Mucosa of descending colon (tissue), 3 donors: ENCODE measurements at regions not wholly inside any gene's neighbourhood (a gene's known extent, or its start where the extent isn't known, plus 50 kb on each side); places are given as distances from the start of the nearest gene placed in this dataset.
A peak's percentile ranks its signal among the peaks of the same experiment; 100 is the strongest.

Source experiments
- ATAC-seq: fragments of 200-7000 bp; cut with Tn5 transposase; one replicate; pipeline ENCODE4 v1.9.1; 2020; ENCODE audit warnings: mild to moderate bottlenecking, moderate library complexity
- DNase-seq, 3 donors: peaks; one replicate each; pipeline ENCODE4 v3.0.0-alpha.2; 2020
- H3K36me3 ChIP-seq: fragments of 200-600 bp; one replicate; pipeline ENCODE4 v1.8.0; 2021; ENCODE audit warnings: low read depth, mild to moderate bottlenecking
- H3K4me1 ChIP-seq: fragments of 200-600 bp; one replicate; pipeline ENCODE4 v1.8.0; 2021; ENCODE audit warnings: low read depth, mild to moderate bottlenecking
- H3K4me3 ChIP-seq: fragments of 200-600 bp; one replicate; pipeline ENCODE4 v1.8.0; 2021; ENCODE audit warnings: mild to moderate bottlenecking
- H3K9me3 ChIP-seq: fragments of 200-600 bp; one replicate; pipeline ENCODE4 v1.8.0; 2021; ENCODE audit warnings: mild to moderate bottlenecking
- CTCF ChIP-seq: fragments of 200-600 bp; IDR thresholded peaks from one replicate; pipeline ENCODE4 v1.8.0; 2022; ENCODE audit warnings: antibody characterized with exemption, mild to moderate bottlenecking
- intact Hi-C, 2 donors: fragments of 100-400 bp; cut with DNase I in 1 of 2; cut with micrococcal nuclease in 1 of 2; formaldehyde crosslinking; loops; one replicate each; pipeline versions ENCODE4 v1.11.0 to v1.11.1; 2022; cut with DNase I, micrococcal nuclease
- donor health status: DM: no; HTN: no; CAD: no; lungs with moderate emphysema.
- donor health status: DM: no; HTN: no; CAD: no.
- donor health status: DM: no; HTN: yes; CAD: no.

GRCh38 chr5:82389347-82389746 lies 111.2 kb upstream of the RPS23 start:
- ATAC-seq, result no peak
- Histone ChIP-seq H3K36me3 (no peaks in the 10 kb centered on the region), H3K9me3 (no peaks in the 10 kb centered on the region), H3K4me3 (no peak overlapping the region), H3K4me1 (no peaks in the 10 kb centered on the region)
- no peak for DNase-seq
- intact Hi-C loops, result no loop called here
- TF ChIP-seq CTCF, result no peak

GRCh38 chr5:82388181-82388580 lies 110.0 kb upstream of the RPS23 start:
- DNase-seq, result no peak
- Histone ChIP-seq H3K4me1 (no peaks in the 10 kb centered on the region), H3K4me3 (no peak overlapping the region), H3K36me3 (no peaks in the 10 kb centered on the region), H3K9me3 (no peaks in the 10 kb centered on the region)
- no peak for TF ChIP-seq CTCF
- intact Hi-C loops, result no loop called here
- ATAC-seq, result no peak

- Histone ChIP-seq H3K9me3 (no peaks in the 10 kb centered on the region), H3K4me1 (no peaks in the 10 kb centered on the region), H3K4me3 (no peak overlapping the region), H3K36me3 (no peaks in the 10 kb centered on the region)
- intact Hi-C loops, result no loop called here
- ATAC-seq, result no peak
- TF ChIP-seq CTCF, result no peak
- DNase-seq, result no peak
These were observed 109.6 kb upstream of the RPS23 start for GRCh38 chr5:82387819-82388166.

- ATAC-seq (peak; percentile 17), DNase-seq (no peak)
- no peak overlapping the region for H3K4me3 ChIP-seq
- TF ChIP-seq CTCF, result no peak
- H3K36me3 ChIP-seq, result no peaks in the 10 kb centered on the region
- H3K4me1 ChIP-seq, result no peaks in the 10 kb centered on the region
- no peaks in the 10 kb centered on the region for H3K9me3 ChIP-seq
- intact Hi-C loops, result no loop called here
These were observed 109.1 kb upstream of the RPS23 start for GRCh38 chr5:82387001-82387818.

GRCh38 chr5:82386576-82386975 lies 108.4 kb upstream of the RPS23 start:
- DNase-seq (no peak), ATAC-seq (no peak)
- no peak for TF ChIP-seq CTCF
- Histone ChIP-seq H3K9me3 (no peaks in the 10 kb centered on the region), H3K36me3 (no peaks in the 10 kb centered on the region), H3K4me1 (no peaks in the 10 kb centered on the region), H3K4me3 (no peak overlapping the region)
- intact Hi-C loops, result no loop called here
